Activated CD8-positive, alpha-beta memory T cell treated with anti-CD3 and anti-CD28 coated beads, Interleukin-2, amount 10 ng/mL, durations not matched to agents 7 days and 5 days (primary cell): ENCODE measurements at regions not wholly inside any gene's neighbourhood (a gene's known extent, or its start where the extent isn't known, plus 50 kb on each side); places are given as distances from the start of the nearest gene placed in this dataset.
"Not testable (repeated sequence)": the region's sequence is repeated elsewhere in the genome, so short reads cannot be mapped to it uniquely, and the experiment has no call there.

Experiments used
- ATAC-seq: fragments of 150-1000 bp; cut with Tn5 transposase; one replicate; pipeline ENCODE4 v1.10.0; 2021; ENCODE audit warnings: moderate library complexity
- CTCF ChIA-PET: fragments of 350-600 bp; sonication (Branson Sonifier 250); formaldehyde crosslinking; loops from one replicate; lab custom pipeline; 2021; ENCODE audit warnings: antibody characterized with exemption; lab: Charles Lee
- DNase-seq: peaks from one replicate; pipeline ENCODE4 v3.0.0-alpha.2; 2020
- H3K27ac Mint-ChIP-seq: one replicate; pipeline ENCODE4 v1.8.0; 2021; ENCODE audit warnings: mild to moderate bottlenecking, mixed read lengths
- H3K27me3 Mint-ChIP-seq: one replicate; pipeline ENCODE4 v1.8.0; 2021; ENCODE audit warnings: mixed read lengths
- H3K36me3 Mint-ChIP-seq: one replicate; pipeline ENCODE4 v1.8.0; 2021; ENCODE audit warnings: mild to moderate bottlenecking, mixed read lengths
- H3K4me1 Mint-ChIP-seq: one replicate; pipeline ENCODE4 v1.8.0; 2021; ENCODE audit warnings: mixed read lengths
- H3K4me3 Mint-ChIP-seq: one replicate; pipeline ENCODE4 v1.8.0; 2021; ENCODE audit warnings: mild to moderate bottlenecking, moderate library complexity, mixed read lengths
- H3K9me3 Mint-ChIP-seq: one replicate; pipeline ENCODE4 v1.8.0; 2022; ENCODE audit warnings: low read depth, mixed read lengths

- CTCF ChIA-PET = interaction anchor here (0.8 to 0.9 kb wide), 3 partner anchors 21 to 354 kb away, joined by 3 read pairs; no protein-coding TSS in a partner anchor
- H3K36me3 Mint-ChIP-seq = no peaks in the 10 kb centered on the region
- no peaks in the 10 kb centered on the region for H3K9me3 Mint-ChIP-seq
- H3K4me3 Mint-ChIP-seq = no peak overlapping the region
- H3K27me3 Mint-ChIP-seq = peaks cover 23% of the 10 kb centered on the region
- H3K4me1 Mint-ChIP-seq = no peaks in the 10 kb centered on the region
- no peak for ATAC-seq
- DNase-seq = peak; percentile 52
- H3K27ac Mint-ChIP-seq = no peak overlapping the region
Observed at GRCh38 chr15:38002883-38003477, 68.5 kb downstream of the TMCO5A start.

GRCh38 chr15:38004218-38004861 is 69.9 kb downstream of the TMCO5A start:
- no peak overlapping the region for H3K27ac Mint-ChIP-seq
- no peaks in the 10 kb centered on the region for H3K36me3 Mint-ChIP-seq
- ATAC-seq (no peak), DNase-seq (no peak)
- H3K27me3 Mint-ChIP-seq = peaks cover 20% of the 10 kb centered on the region
- no peak overlapping the region for H3K4me3 Mint-ChIP-seq
- H3K4me1 Mint-ChIP-seq = no peaks in the 10 kb centered on the region
- CTCF ChIA-PET = no interaction called here
- H3K9me3 Mint-ChIP-seq = no peaks in the 10 kb centered on the region

- no peaks in the 10 kb centered on the region for H3K4me1 Mint-ChIP-seq
- H3K27ac Mint-ChIP-seq = no peak overlapping the region
- DNase-seq (no peak), ATAC-seq (no peak)
- H3K36me3 Mint-ChIP-seq = no peaks in the 10 kb centered on the region
- H3K4me3 Mint-ChIP-seq = no peak overlapping the region
- CTCF ChIA-PET = no interaction called here
- peaks cover 14% of the 10 kb centered on the region for H3K27me3 Mint-ChIP-seq
- H3K9me3 Mint-ChIP-seq = no peaks in the 10 kb centered on the region
Observed at GRCh38 chr15:38005953-38006808, 71.7 kb downstream of the TMCO5A start.

GRCh38 chr15:38010395-38010794 is 76.0 kb downstream of the TMCO5A start:
- no peak for DNase-seq
- Mint-ChIP-seq H3K36me3 (no peaks in the 10 kb centered on the region), H3K9me3 (no peaks in the 10 kb centered on the region), H3K4me1 (no peaks in the 10 kb centered on the region), H3K27ac (no peak overlapping the region), H3K4me3 (no peak overlapping the region), H3K27me3 (peaks cover 7% of the 10 kb centered on the region)
- ATAC-seq = no peak
- CTCF ChIA-PET = no interaction called here

GRCh38 chr15:38012894-38013293 is 78.5 kb downstream of the TMCO5A start:
- no peaks in the 10 kb centered on the region for H3K9me3 Mint-ChIP-seq
- no peak overlapping the region for H3K27ac Mint-ChIP-seq
- H3K27me3 Mint-ChIP-seq = peaks cover 11% of the 10 kb centered on the region
- H3K4me3 Mint-ChIP-seq = no peak overlapping the region
- ATAC-seq (no peak), DNase-seq (no peak)
- CTCF ChIA-PET = no interaction called here
- H3K36me3 Mint-ChIP-seq = no peaks in the 10 kb centered on the region
- no peaks in the 10 kb centered on the region for H3K4me1 Mint-ChIP-seq

- DNase-seq (no peak), ATAC-seq (no peak)
- H3K27ac Mint-ChIP-seq = no peak overlapping the region
- no peaks in the 10 kb centered on the region for H3K9me3 Mint-ChIP-seq
- H3K4me1 Mint-ChIP-seq = no peaks in the 10 kb centered on the region
- H3K4me3 Mint-ChIP-seq = no peak overlapping the region
- CTCF ChIA-PET = no interaction called here
- H3K27me3 Mint-ChIP-seq = peaks cover 12% of the 10 kb centered on the region
- H3K36me3 Mint-ChIP-seq = no peaks in the 10 kb centered on the region
Observed at GRCh38 chr15:38017721-38018120, 83.3 kb downstream of the TMCO5A start.

GRCh38 chr15:38019066-38019465 is 84.6 kb downstream of the TMCO5A start:
- Mint-ChIP-seq H3K4me1 (no peaks in the 10 kb centered on the region), H3K4me3 (no peak overlapping the region), H3K27me3 (peaks cover 10% of the 10 kb centered on the region), H3K9me3 (no peaks in the 10 kb centered on the region), H3K27ac (no peak overlapping the region), H3K36me3 (no peaks in the 10 kb centered on the region)
- no peak for ATAC-seq
- DNase-seq = no peak
- CTCF ChIA-PET = no interaction called here

- peaks cover 3% of the 10 kb centered on the region for H3K27me3 Mint-ChIP-seq
- no peaks in the 10 kb centered on the region for H3K36me3 Mint-ChIP-seq
- ATAC-seq = no peak
- DNase-seq = no peak
- H3K27ac Mint-ChIP-seq = no peak overlapping the region
- no peaks in the 10 kb centered on the region for H3K4me1 Mint-ChIP-seq
- H3K9me3 Mint-ChIP-seq = no peaks in the 10 kb centered on the region
- CTCF ChIA-PET = no interaction called here
- H3K4me3 Mint-ChIP-seq = no peak overlapping the region
Observed at GRCh38 chr15:38021259-38021658, 86.8 kb downstream of the TMCO5A start.

GRCh38 chr15:38024293-38025091 is 90.1 kb downstream of the TMCO5A start:
- ATAC-seq (no peak), DNase-seq (no peak)
- Mint-ChIP-seq H3K9me3 (no peaks in the 10 kb centered on the region), H3K4me1 (no peaks in the 10 kb centered on the region), H3K27ac (no peak overlapping the region), H3K27me3 (no peaks in the 10 kb centered on the region), H3K4me3 (no peak overlapping the region), H3K36me3 (no peaks in the 10 kb centered on the region)
- CTCF ChIA-PET = no interaction called here

- DNase-seq, CTCF ChIA-PET, H3K27me3 Mint-ChIP-seq, H3K27ac Mint-ChIP-seq, H3K9me3 Mint-ChIP-seq, H3K4me1 Mint-ChIP-seq, ATAC-seq, H3K4me3 Mint-ChIP-seq, H3K36me3 Mint-ChIP-seq: not testable (repeated sequence)
Observed at GRCh38 chr15:38025656-38026055, 91.2 kb downstream of the TMCO5A start.

- Mint-ChIP-seq H3K27me3 (no peaks in the 10 kb centered on the region), H3K4me3 (no peak overlapping the region), H3K4me1 (no peaks in the 10 kb centered on the region), H3K36me3 (no peaks in the 10 kb centered on the region), H3K27ac (no peak overlapping the region), H3K9me3 (no peaks in the 10 kb centered on the region)
- ATAC-seq = no peak
- DNase-seq = no peak
- CTCF ChIA-PET = no interaction called here
Observed at GRCh38 chr15:38028869-38029268, 94.4 kb downstream of the TMCO5A start.

GRCh38 chr15:38029736-38030135 is 95.3 kb downstream of the TMCO5A start:
- DNase-seq = no peak
- CTCF ChIA-PET = no interaction called here
- Mint-ChIP-seq H3K4me3 (no peak overlapping the region), H3K4me1 (no peaks in the 10 kb centered on the region), H3K27ac (no peak overlapping the region), H3K9me3 (no peaks in the 10 kb centered on the region), H3K36me3 (no peaks in the 10 kb centered on the region), H3K27me3 (no peaks in the 10 kb centered on the region)
- ATAC-seq = no peak

- H3K9me3 Mint-ChIP-seq = no peaks in the 10 kb centered on the region
- no peaks in the 10 kb centered on the region for H3K36me3 Mint-ChIP-seq
- DNase-seq (no peak), ATAC-seq (no peak)
- no peaks in the 10 kb centered on the region for H3K4me1 Mint-ChIP-seq
- no peaks in the 10 kb centered on the region for H3K27me3 Mint-ChIP-seq
- CTCF ChIA-PET = no interaction called here
- no peak overlapping the region for H3K27ac Mint-ChIP-seq
- H3K4me3 Mint-ChIP-seq = no peak overlapping the region
Observed at GRCh38 chr15:38030609-38031008, 96.2 kb downstream of the TMCO5A start.
